Thoracic aorta (tissue), 2 donors: ENCODE measurements at regions not wholly inside any gene's neighbourhood (a gene's known extent, or its start where the extent isn't known, plus 50 kb on each side); places are given as distances from the start of the nearest gene placed in this dataset.

Experiments used
- ATAC-seq: fragments of 150-250 bp; one replicate; pipeline ENCODE4 v1.8.0; 2017; ENCODE audit warnings: low read depth; ENCODE audit not compliant: insufficient number of reproducible peaks, low FRiP score
- DNase-seq: peaks from one replicate; pipeline ENCODE4 v3.0.0-alpha.2; 2020; ENCODE audit warnings: low spot score
- H3K27ac ChIP-seq, 2 donors: fragments of 200-600 bp; sonication (generic); 1 replicate in 1 of 2; 2 replicates in 1 of 2; pipeline ENCODE4 v1.5.1; 2016; ENCODE audit warnings: mild to moderate bottlenecking in 2 of 2, moderate library complexity in 2 of 2
- H3K27me3 ChIP-seq: fragments of 200-600 bp; sonication (generic); replicated peaks from 2 replicates; pipeline ENCODE4 v1.6.0; 2016; ENCODE audit warnings: mild to moderate bottlenecking; ENCODE audit not compliant: insufficient read depth
- H3K36me3 ChIP-seq: fragments of 200-600 bp; sonication (generic); one replicate; pipeline ENCODE4 v1.5.1; 2016
- H3K4me1 ChIP-seq, 2 donors: fragments of 200-600 bp; sonication (generic); 1 replicate in 1 of 2; 2 replicates in 1 of 2; pipeline versions ENCODE4 v1.5.1 to v1.6.0; 2016; ENCODE audit warnings: low read depth in 2 of 2, mild to moderate bottlenecking in 1 of 2; ENCODE audit not compliant: control insufficient read depth in 1 of 2
- H3K4me3 ChIP-seq: fragments of 200-600 bp; sonication (generic); 2 replicates; pipeline ENCODE4 v1.5.1; 2016; ENCODE audit warnings: mild to moderate bottlenecking
- H3K9me3 ChIP-seq: fragments of 200-600 bp; sonication (generic); 2 replicates; pipeline ENCODE4 v1.5.1; 2016
- CTCF ChIP-seq: fragments of 200-600 bp; sonication (generic); IDR thresholded peaks from one replicate; pipeline ENCODE4 v1.5.1; 2019; ENCODE audit warnings: antibody characterized with exemption

- no peak for TF ChIP-seq CTCF
- Histone ChIP-seq H3K9me3 (no peaks in the 10 kb centered on the region), H3K27me3 (no peaks in the 10 kb centered on the region), H3K27ac (no peak overlapping the region), H3K4me1 (peaks cover 0 to 8% of the 10 kb centered on the region in 2 donors), H3K4me3 (no peak overlapping the region), H3K36me3 (no peaks in the 10 kb centered on the region)
- ATAC-seq (no peak), DNase-seq (no peak)
Observed at GRCh38 chr6:142601427-142601826, 299.6 kb downstream of the ADGRG6 start.

GRCh38 chr6:142602972-142603371, 301.2 kb downstream of the ADGRG6 start:
- Histone ChIP-seq H3K27ac (no peak overlapping the region), H3K27me3 (no peaks in the 10 kb centered on the region), H3K4me3 (no peak overlapping the region), H3K9me3 (no peaks in the 10 kb centered on the region), H3K36me3 (no peaks in the 10 kb centered on the region), H3K4me1 (peaks cover 0 to 8% of the 10 kb centered on the region in 2 donors)
- TF ChIP-seq CTCF, result no peak
- ATAC-seq, result no peak
- DNase-seq, result no peak

- H3K4me1 ChIP-seq, result peaks cover 0 to 8% of the 10 kb centered on the region in 2 donors
- no peak for TF ChIP-seq CTCF
- no peak for ATAC-seq
Observed at GRCh38 chr6:142605922-142606485, 304.2 kb downstream of the ADGRG6 start.

GRCh38 chr6:142612956-142613355, 311.1 kb downstream of the ADGRG6 start:
- Histone ChIP-seq H3K4me1 (no peaks in the 10 kb centered on the region), H3K4me3 (no peak overlapping the region), H3K27ac (no peak overlapping the region), H3K27me3 (no peaks in the 10 kb centered on the region), H3K9me3 (no peaks in the 10 kb centered on the region), H3K36me3 (no peaks in the 10 kb centered on the region)
- TF ChIP-seq CTCF, result no peak
- ATAC-seq, result no peak
- DNase-seq, result no peak

More at GRCh38 chr6:142605922-142606485, 304.2 kb downstream of the ADGRG6 start:
- H3K36me3 ChIP-seq, result no peaks in the 10 kb centered on the region
- H3K27ac ChIP-seq, result no peak overlapping the region
- H3K27me3 ChIP-seq, result no peaks in the 10 kb centered on the region
- H3K9me3 ChIP-seq, result no peaks in the 10 kb centered on the region
- no peak for DNase-seq
- peak overlapping the region; percentile 10 for H3K4me3 ChIP-seq

GRCh38 chr6:142613981-142614380, 312.2 kb downstream of the ADGRG6 start:
- no peak overlapping the region for H3K27ac ChIP-seq
- H3K9me3 ChIP-seq, result no peaks in the 10 kb centered on the region
- H3K4me1 ChIP-seq, result no peaks in the 10 kb centered on the region
- DNase-seq, result no peak
- ATAC-seq, result no peak
- H3K4me3 ChIP-seq, result no peak overlapping the region
- H3K36me3 ChIP-seq, result no peaks in the 10 kb centered on the region
- H3K27me3 ChIP-seq, result no peaks in the 10 kb centered on the region
- TF ChIP-seq CTCF, result no peak
